NCI-H446 (cell line): ENCODE measurements at regions not wholly inside any gene's neighbourhood (a gene's known extent, or its start where the extent isn't known, plus 50 kb on each side); places are given as distances from the start of the nearest gene placed in this dataset.
"Not testable (repeated sequence)": the region's sequence is repeated elsewhere in the genome, so short reads cannot be mapped to it uniquely, and the experiment has no call there.

ENCODE experiments used
- DNase-seq, 2 experiments: peaks; one replicate each; lab custom pipeline; 2025; lab: John Stamatoyannopoulos, UW

DNA sequence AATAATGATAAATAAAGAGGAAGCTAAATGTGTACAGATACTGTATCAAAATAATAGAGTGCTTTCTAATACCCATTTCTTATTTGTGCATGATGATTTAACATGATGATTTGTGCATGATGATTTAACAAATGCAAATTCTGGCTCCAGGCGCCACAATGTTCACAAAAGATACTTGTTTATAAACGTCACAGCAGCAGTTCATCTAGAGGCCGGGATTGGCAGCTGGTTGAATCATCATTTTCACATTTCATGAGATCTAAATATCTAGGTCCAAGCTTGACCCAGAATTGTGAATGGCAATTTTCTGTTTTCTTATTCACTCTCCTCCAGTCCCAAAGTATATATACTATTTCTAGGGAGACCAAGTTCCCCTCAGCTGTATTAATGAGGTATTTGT, 322.0 kb downstream of the SUCLG1 start:
- no peak for DNase-seq

GRCh38 chr2:84132370-84132769, 326.7 kb downstream of the SUCLG1 start:
- DNase-seq, result no peak

DNA sequence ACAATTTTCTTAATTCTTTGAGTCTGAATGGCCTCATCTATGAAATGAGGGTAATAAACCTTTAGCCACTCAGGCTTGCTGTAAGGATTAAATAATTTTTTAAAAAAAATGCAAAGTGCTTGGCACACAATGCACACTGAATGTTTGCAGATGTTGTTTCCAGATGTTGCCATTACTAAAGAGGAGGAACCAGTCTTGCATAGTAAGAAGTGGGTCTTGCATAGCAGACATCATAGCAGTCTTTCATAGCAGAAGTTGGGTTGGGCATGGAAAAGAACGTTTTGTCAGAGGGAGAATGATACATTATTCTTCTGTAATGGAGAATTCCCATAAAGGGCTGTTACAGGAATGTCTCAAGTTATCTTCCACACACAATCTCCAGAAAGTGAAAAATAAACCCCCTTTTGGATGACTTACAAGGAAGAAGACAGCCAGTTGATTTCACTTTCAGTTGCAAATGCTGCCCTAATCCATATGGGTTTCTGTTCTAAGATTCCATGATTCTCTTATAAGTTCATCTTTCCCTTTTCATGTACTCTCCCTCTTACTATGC, 327.7 kb downstream of the SUCLG1 start:
- DNase-seq, result no peak

- DNase-seq, result no peak
Measured at GRCh38 chr2:84129018-84129417, 330.1 kb downstream of the SUCLG1 start.

DNA sequence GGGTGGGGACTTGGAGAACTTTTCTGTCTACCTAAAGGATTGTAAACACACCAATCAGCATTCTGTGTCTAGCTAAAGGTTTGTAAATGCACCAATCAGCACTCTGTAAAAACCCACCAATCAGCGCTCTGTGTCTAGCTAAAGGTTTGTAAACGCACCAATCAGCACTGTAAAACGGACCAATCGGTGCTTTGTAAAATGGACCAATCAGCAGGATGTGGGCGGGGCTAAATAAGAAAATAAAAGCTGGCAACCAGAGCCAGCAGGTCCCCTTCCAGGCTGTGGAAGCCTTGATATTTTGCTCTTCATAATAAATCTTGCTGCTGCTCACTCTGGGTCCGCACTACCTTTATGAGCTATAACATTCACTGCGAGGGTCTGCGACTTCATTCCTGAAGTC, 331.3 kb downstream of the SUCLG1 start:
- DNase-seq, result not testable (repeated sequence)

GRCh38 chr2:84126530-84126929, 332.6 kb downstream of the SUCLG1 start:
- DNase-seq, result no peak

DNA sequence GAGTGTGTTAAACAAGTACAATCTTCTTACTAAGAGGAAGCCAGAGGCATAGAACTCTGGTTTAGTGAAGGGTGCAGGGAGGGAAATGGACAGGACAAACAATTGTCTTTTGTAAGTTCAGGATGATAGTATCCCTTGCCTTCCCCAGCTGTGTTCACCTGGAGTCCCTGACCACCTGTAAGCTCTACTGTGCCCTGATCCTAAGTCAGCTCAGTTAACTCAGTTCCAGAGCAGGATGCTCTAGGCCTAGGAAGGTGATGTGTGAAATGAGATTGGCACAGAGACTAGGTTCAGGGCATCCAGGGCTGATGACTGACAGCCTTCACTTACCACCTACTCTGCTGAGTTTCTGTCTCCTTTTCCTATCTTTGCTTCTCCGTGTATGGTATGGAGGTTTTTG, 333.0 kb downstream of the SUCLG1 start:
- no peak for DNase-seq

GRCh38 chr2:84116143-84116542, 342.9 kb downstream of the SUCLG1 start:
- no peak for DNase-seq

- no peak for DNase-seq
Measured at GRCh38 chr2:84115173-84115857, 343.8 kb downstream of the SUCLG1 start.

GRCh38 chr2:84103816-84104527, 355.1 kb downstream of the SUCLG1 start:
- not testable (repeated sequence) for DNase-seq

DNA sequence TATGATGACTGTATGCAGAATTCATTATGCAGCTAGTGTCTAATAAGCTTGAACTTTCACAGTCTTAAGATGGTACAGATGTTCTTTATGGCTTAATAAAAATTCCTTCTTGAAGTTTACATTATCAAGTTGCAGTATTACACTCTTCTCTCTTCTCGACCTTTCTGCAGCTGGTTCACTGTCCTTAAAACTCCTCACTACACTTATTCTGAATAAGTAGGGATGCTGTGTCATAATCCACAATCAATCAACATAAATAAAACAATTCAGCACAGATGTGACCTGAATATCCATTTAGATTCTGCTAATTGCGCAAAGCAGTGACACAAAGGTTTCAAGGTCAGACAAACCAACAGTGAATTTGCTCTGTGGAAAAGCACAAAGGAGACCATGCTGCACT, 356.8 kb downstream of the SUCLG1 start:
- DNase-seq, result no peak

DNA sequence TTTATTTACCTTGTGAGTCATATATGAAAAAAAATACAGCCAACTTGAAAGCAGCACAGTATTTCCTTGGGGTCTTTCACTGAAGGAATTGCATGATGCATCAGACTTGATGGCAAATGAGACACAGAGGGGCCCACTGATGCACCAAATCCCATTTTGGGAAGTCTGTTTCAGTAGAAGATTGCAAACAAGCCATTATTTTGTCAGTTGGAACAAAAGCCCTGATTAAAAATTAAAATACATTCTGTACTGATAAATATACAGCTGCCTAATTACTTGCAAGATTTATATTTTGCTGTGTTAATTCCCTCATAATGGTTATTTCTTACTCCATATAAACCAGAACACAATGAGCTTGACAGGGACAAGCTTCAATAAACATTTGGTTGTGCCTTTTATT, 370.4 kb downstream of the SUCLG1 start:
- no peak for DNase-seq

DNA sequence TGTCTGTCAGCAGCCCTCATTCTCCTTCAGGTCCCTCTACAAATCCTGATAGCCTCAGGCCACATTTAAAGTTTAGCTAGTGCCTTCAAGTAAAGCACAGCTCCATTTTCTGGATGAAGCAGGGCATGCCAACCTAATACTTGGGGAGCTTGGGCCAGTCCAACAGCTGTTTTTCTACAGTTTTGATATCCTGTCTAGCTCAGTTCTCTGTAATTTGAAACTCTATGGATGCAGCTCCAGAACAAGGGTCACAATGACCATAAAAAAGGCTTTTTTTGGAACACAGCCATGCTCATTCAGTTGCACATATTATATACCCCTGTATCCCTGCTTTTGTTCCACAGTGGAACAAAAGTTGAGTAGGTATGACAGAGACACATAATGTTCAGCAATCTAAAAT, 373.5 kb downstream of the SUCLG1 start:
- no peak for DNase-seq

DNA sequence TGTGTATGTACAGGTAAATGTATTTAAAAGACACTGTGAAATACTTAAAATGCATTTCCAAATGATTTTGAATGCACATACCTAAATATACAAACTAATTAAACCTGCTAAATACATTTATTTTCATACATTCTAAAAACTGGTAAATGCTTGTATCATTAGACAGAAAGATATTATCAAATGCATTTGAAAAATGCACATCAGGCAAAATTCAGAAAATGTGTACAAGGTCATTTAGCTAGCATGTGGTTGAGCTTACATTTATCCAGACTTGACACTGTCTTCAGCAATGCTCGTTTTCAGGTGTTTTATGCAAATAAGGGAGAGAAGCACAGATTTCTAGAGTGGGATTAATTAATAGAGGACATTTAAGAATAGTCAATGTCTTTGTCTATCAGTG, 374.2 kb downstream of the SUCLG1 start:
- no peak for DNase-seq

DNA sequence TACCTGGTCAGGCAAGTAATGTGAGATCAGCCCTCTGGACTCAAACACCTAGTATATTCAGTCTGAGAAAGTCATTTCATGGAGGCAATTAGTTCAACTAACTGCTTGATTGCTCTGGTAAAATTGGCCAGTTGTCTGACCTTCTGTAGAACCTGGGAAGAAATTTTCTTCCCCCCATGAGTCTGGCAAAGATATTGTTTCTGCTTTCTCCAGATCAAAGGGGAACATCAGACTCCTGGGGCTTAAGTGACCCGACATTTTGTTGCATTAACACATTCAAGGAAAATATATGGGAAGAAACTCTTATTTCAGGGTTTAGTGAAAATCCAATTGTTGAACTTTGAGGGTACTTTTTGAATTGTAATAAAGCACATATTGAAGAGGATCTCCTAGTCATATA, 375.1 kb downstream of the SUCLG1 start:
- DNase-seq, result no peak

DNA sequence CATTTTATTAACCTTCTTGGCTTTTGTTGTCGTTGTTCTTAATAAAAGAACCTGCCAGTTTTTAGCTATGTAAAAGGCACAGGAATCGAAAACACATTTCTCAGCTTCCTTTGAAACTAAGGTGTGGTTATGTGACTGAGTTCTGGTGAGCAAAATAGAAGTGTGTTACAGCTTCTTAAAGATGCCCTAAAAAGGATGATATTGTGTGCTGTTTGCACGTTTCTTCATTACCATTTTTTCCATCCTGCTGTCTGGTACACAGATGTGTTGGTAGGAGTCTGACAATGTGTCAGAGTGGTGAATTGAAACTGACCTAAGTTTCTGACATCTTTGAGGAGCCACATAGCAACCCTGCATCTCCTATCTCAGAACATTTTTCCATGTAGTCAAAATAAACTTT, 380.6 kb downstream of the SUCLG1 start:
- no peak for DNase-seq

DNA sequence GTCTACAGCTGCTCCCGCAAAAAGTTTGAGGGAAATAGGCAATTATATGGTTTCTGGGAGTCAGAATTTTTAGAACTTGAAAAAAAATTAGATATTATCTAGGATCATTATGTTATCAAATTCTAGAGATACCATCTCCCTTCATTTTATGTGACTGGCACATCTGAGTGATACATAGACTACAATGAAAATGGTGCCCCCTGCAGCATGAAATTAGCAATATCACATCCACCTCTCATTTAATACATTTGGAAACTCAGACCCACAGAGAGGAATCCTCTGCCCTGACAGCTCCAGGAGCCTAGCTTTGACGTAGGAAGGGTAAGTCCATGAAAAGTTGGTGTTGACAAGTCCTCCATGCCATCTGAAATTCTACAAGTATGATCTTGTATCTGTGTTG, 381.6 kb downstream of the SUCLG1 start:
- DNase-seq, result peak; percentile 31

GRCh38 chr2:84071050-84071449, 388.0 kb downstream of the SUCLG1 start:
- DNase-seq, result no peak

- no peak for DNase-seq
Measured at GRCh38 chr2:84065857-84066256, 393.2 kb downstream of the SUCLG1 start.

DNA sequence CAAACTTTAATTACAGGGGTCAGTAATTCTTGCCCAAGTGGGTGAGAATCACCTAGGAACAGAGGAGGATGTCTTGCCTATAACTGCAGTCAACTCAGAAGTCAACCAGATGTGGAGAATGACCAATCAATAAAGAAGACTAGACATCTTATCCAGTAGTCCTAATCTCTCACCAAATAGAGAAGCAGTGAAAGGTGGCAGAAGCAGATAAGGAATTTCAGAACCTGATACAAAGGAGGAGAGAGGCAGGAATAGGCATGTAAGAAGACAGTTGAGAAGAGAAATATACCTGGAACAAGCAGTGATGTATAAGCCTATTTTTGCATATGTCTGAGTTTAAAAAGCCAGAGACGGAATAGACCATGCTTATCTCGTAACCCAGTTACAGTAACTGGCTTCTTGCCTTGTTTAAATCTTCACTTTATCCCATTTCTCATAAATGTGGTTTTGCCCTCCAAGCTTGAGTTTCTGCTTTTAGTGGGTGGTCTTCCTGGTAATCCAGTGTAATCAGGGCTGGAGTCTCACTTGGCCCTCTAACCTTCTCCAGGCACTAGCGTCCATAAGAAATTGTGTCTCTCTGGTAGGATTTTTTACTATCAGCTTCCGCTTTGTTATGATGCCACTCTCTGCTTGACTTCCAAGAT, 401.0 kb downstream of the SUCLG1 start:
- DNase-seq, result no peak

GRCh38 chr2:84055816-84056215, 403.3 kb downstream of the SUCLG1 start:
- no peak for DNase-seq

- not testable (repeated sequence) for DNase-seq
Measured at GRCh38 chr2:84054577-84054976, 404.5 kb downstream of the SUCLG1 start.

DNA sequence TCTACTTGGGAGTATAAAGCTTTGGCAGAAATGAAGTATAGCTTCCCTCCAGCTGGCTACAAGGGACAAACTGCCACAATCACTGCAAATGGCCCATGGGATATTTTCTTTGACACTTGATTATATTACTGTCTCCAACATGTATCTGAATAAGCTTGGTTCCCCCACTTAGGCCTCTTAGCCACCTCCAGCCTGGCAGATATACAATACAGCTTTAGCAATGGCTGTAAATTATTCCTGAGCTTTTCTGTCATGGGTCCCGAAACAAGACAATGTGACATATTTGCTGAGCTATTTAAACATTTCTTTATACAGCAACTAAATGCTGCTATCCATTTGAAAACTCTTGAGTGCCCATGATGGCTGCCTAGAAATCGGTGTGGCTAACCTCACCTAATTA, 406.2 kb downstream of the SUCLG1 start:
- DNase-seq, result no peak
